GM19397 (cell line): ENCODE measurements at regions not wholly inside any gene's neighbourhood (a gene's known extent, or its start where the extent isn't known, plus 50 kb on each side); places are given as distances from the start of the nearest gene placed in this dataset.
"Not testable (repeated sequence)": the region's sequence is repeated elsewhere in the genome, so short reads cannot be mapped to it uniquely, and the experiment has no call there.

Experiments
- ATAC-seq: cut with Tn5 transposase; IDR thresholded peaks from one replicate; pipeline ENCODE4 v1.9.1; 2021; ENCODE audit warnings: mild to moderate bottlenecking, moderate library complexity; ENCODE audit not compliant: unreplicated experiment

DNA sequence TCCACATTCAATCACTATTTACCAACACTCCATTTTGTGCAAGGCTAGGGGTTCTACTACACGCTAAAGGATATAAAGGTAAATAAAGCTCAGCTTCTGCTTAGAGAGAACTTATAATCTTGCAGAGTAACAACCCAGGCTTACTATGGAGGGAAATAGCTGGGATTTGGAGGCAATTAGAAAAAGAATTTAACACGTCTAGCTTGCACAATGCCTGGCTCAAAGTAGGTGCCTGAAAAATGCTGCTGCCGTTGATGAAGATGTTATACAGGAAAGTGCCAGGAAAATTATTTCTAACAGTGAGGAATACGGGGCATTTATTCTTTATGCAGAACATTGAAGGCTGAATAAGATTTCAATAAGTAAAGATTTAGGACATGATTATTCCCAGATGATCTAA, 214.2 kb downstream of the KITLG start:
- no peak for ATAC-seq

DNA sequence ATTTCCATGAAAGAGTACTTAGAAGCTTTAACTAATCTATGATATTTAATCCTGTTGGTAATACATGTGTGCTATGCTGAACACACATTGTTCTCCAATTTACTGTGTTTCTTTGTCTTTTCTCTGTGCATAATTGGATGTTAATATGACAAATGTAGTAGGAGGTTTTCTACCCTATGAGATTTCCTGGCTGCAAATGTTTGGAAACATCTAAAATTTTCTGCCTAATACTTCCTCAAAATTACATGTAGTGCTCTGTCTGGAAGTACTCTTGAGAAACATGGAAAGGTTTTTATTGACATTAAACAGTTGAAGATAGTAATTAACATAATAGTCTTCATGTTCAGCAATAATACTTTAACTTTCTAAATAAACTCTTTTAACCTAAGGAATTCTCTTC, 213.0 kb downstream of the KITLG start:
- ATAC-seq, result no peak

DNA sequence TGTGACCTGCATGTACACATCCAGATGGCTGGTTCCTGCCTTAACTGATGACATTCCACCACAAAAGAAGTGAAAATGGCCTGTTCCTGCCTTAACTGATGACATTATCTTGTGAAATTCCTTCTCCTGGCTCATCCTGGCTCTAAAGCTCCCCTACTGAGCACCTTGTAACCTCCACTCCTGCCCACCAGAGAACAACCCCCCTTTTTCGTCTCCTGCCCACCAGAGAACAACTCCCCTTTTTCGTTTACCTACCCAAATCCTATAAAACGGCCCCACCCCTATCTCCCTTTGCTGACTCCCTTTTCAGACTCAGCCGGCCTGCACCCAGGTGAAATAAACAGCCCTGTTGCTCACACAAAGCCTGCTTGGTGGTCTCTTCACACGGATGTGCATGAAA, 212.2 kb downstream of the KITLG start:
- ATAC-seq, result not testable (repeated sequence)

DNA sequence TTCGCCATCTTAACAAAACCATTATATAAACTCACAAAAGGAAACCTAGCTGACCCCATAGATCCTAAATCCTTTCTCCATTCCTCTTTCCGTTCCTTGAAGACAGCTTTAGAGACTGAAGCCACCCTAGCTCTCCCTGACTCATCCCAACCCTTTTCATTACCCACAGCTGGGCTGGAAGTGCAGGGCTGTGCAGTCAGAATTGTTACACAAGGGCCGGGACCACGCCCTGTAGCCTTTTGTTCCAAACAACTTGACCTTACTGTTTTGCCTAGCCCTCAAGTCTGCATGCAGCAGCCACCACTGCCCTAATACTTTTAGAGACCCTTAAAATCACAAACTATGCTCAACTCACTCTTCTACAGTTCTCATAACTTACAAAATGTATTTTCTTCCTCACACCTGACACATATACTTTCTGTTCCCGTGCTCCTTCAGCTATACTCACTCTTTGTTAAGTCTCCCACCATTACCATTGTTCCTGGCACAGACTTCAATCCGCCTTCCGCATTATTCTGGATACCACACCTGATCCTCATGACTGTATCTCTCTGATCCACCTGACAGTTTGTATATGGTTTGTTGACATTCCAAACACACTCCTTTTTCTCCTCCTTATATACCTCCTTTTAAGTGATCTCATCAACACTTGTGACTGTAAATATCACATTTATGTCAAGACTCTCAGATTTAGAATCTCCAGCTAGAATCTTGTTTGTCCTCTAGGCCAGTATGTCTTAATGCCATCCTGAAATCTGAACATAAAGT, 208.7 kb downstream of the KITLG start:
- no peak for ATAC-seq

DNA sequence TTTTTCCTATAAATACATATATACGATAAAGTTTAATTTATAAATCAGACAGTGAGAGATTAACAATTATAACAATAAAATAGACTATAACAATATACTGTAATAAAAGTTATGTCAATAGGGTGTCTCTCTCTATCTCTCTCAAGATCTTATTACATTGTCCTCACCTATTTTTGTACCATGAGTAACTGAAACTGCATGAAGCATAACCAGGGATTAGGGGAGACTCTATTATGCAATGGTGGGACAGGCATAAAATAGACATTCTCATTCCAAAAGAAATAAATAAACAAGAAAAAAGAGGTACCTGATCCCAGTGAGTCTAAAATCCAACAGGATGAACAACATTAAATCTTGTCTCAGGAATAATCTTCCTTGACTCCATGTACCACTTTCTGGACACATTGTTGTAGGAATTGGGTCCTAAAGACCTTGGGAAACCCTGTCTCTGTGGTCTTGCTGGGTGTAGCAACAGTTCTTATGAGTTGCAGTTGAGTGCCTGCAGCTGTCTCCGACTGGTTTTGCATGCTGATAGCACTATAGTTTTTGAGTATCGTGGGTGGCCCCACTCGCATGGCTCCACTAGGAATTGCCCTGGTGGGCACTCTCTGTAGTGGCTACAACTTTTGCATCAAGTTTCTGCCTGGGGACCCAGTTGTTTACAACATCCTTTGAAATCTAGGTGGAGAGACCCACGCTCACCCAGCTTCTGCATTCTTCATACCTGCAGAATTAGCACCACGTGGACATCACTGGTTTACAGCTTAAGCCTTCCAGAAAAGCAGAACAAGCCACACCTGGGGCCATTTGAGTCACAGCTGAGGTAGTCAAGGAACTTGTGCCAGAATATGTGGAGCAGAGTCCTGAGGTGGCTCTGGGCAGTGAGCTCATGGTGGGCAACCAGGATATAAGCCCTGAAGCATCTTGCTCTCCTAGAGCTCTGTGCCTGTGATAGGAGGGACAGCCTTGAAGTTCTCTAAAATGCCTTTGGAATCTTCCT, 204.7 kb downstream of the KITLG start:
- ATAC-seq, result no peak

DNA sequence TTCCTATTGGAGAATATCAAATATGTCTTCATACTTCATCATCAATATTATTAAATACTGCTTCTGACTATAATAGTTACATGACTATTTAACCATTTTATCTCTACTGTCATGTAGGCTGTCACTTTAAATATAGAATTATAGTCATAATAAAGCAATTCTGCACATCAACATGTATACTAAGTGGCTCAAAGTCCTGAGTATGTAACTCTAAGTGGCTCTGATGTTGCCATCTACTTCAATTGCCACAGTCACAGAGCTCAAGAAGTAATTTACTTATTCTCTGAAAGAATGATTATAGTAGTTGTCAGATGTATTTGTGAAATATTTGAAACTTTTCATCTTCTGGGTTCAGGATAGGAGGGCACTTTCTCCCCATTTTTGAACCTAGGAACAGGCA, 202.3 kb downstream of the KITLG start:
- ATAC-seq, result no peak

DNA sequence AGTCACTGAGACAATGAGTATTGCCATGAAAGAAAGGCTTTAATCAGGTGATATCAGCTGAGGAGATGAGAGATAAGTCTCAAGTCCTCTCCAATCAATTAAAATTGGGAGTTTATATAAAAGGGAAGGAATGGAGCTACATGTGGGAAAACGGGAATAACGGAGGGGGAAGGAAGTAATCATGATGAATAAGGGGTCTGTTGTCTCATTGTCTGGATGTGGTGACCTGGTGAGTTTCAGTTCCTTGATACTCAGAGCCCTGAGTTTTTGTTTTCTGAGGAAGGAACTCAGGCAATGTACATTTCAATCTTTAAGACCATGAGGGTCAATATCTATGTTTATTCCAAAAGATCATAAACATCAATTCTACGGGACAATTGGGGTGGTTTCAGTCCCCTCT, 198.8 kb downstream of the KITLG start:
- ATAC-seq, result no peak

DNA sequence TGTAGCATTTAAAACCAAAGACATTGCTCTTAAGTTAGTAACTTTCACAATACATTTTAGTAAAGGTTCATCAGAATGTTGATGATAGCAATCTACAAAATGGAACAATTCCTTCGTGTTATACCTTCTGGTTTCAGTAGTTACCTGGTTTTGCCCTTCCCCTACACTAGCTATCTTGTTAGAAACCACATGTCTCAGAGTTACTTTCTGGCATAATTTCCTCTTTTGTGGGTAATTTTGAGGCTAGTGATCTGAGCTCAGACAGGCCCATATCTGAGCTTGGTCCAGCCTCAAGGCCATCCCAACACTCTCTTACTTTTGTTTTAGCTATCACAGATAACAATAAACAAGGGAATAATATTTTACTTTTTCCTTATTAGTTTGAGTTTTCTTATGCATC, 196.9 kb downstream of the KITLG start:
- ATAC-seq, result no peak

DNA sequence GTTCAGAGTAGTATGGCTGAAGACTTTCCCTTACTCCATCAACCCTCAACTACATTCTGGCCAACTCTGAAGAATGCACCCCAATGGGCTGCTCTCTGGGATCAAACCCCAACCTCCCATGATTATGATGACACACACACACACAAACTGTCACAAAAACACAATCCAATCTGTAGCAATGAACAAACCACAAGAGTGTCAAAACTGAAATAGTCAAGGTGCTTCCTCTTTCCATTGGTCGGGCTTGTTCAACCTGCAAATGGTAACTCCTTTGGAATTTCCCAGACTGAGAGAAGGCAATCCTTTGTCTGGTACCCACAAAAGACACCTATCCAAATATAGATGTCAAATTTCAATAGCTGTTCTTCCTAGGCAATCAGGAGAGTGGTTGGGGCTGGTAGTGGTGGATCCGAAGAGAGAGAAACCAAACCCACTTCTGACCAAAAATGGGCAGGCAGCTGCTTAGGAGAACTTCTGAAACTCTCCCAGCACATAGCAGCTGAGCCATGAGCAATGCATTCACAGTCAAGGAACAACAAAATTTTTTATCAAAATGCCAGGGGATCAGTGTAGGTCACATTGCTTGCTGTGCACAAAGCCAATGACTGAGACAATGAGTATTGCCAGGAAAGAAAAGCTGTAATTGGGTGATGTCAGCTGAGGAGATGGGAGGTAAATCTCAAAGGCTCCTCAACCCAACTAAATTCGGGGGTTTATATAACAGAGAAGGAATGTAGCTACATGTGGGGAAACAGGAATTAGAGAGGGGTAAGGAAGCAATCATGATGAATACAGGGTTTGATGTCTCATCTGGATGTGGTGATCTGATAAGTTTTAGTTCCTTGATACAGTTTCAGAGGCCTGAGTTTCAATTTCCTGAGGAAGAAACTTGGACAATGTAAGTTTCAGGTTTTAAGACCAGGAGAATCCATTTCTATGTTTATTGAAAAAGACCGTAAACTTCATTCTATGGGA, 191.4 kb downstream of the KITLG start:
- ATAC-seq, result no peak

DNA sequence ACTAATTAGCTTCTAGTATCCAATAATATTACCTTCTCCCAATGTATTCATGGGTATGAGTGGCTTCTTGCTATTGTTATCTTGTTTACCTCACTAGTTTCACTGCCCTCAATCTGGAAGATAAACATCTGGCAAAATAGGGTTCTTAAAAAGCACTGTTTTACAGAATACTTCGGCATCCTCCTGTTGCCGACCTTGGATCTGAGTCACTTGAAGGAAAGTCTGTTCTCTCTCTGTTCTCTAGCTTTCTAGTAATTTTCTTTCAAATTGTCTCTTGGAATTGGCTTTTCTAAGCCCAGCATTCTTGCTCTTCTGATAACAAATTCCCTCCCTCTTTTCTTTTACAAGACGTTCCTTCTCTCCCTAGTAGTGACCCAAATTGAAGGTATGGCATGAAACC, 189.5 kb downstream of the KITLG start:
- ATAC-seq, result no peak

DNA sequence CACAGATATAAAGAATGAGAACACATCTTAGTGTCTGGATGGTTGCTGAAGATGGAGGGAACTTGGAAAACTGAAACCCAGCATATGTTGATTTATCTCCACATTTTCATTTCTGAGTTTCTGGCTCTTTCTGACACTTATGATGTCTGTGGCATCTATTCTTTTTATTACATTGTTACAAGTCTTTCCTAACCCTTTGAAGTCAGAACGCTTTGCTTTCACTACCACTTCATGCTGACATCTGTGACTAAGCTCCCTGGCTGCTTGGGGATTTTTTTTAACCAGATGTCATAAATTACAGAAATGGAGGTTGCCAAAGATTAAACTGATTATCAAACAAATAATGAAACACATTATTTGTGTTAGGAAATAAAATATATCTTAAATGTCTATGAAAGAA, 188.7 kb downstream of the KITLG start:
- no peak for ATAC-seq

DNA sequence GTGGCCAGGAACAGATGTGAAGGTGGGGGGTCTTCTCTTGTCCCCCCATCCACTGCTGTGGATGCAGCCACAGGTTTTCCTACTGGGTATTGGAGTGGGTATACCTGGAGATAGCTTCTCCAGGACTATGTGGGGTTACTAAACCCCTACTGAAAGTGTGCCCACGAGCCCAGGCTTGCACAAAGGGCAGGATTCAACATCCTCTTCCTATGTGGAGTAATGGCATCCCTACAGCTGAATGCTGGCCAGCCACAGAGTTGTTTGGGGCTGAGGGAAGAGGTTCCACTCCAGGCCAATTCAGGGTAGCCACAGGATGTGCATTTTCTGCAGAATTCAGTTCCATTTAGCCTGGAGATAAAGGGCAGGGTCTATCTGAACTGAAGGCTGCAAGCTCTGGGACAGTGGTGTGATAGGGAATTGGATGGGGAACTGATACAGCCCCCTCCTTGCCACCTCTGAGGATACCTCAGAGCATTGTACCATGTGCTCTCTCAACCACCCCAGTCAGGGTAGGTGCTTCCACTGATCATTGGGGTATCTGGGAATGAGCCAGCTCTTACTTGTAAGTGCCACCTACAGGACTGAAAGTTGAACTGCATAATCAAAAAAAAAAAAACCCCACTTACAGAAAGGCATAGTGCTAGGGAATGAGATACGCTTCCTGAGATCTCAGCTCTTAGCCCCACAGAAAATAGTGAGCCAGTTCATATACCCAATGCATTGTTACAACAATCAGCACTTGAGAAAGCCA, 187.1 kb downstream of the KITLG start:
- ATAC-seq, result no peak

DNA sequence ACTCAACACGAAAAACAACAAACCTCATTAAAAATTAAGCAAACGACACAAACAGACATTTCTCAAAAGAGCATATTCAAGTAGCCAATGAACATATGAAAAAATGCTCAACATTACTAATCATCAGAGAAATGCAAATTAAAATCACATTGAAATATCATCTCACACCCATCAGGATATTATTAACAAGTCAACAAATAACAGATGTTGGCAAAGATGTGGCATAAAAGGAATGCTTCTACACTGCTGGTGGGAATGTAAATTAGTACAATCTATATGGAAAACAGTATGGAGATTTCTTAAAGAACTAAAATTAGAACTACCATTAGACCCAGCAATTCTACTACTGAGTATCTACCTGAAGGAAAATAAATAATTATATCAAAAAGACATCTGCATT, 182.2 kb downstream of the KITLG start:
- ATAC-seq, result no peak

DNA sequence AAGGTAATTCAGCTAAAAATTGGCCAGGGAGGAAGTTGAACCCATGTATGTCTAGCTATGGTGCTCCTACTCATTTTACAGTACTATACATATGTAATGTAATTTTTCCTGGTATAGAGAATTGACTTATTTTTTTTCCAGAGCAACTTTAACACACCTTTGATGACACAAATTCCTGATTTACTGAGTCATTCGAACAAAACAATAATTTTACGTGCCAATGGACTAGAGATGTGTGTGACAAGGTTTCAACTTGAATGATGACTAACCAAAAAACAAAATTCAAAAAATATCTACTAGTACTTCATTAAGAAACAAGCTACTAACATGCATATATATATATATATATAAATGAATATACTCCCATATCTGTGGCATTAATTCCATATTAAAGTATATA, 180.5 kb downstream of the KITLG start:
- no peak for ATAC-seq

DNA sequence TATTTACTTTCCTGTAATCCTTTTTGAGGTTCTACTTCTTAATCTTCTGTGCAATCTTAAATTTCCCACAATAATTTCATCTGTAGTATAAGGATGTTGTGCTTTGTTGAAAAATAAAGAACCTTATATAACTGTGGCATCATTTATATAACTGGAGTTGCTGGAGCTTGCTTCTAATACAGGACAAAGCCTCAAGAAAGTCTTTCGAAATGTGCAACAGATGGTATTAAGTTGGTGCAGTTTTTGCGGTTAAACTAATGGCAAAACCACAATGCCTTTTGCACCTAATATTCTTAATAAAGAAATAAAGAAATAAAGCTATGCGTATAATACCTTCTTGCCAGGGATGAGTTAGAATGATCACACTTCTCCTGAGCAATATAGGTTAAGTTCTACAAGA, 180.0 kb downstream of the KITLG start:
- no peak for ATAC-seq

DNA sequence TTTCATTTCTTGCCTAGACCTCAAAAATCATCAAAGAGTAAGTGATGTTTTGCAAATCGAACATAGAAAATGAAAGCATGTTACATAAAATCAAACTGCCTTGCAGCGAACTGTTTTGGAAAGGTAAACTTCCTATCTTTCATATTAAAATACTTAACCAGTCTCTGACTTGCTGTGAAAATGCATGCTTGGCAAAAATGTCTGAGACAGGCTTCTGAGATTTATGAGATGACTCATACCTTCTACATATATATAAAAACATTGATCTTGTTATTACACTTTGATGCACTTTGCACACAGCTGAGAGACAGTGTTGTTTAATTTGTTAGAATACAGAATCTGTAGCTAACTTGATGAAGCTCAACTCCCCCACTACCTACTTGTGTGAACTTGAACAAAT, 179.1 kb downstream of the KITLG start:
- no peak for ATAC-seq

DNA sequence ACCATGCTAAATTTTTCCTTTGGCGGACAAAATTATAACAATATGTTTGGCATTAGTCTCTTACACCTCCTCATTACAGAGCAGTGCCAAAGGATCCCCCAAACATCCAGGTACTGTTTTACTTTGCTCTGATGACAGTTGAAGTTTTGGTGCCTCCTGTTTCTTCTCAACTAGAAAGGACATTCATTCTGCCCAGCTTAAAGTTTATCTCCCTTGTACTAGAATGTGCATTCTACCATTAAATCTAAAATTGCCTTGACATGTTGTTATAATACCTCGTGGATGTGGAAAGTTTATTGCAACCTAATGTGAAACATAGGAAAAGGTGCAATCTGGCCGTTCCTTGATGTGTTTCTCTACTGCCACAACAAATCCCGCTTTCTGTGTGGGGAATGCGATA, 173.4 kb downstream of the KITLG start:
- no peak for ATAC-seq

DNA sequence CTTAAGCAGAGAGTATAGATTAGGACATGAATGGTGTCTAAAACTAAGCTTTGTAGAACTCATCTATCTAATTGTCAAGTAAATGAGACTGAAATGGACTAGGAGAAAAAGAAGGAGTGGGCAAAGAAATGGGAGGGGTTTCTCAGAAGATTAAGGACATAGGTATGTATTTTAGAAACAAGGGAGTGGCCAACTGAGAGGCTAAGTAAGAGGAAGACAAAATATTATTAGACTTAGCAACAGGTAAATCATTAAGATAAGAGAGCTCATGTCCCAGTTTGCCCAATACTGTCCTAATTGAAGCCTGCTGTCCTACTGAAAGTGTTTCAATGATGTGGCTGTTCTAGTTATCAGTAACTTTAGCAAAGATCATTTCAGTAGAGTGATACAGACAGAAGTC, 171.4 kb downstream of the KITLG start:
- ATAC-seq, result no peak

DNA sequence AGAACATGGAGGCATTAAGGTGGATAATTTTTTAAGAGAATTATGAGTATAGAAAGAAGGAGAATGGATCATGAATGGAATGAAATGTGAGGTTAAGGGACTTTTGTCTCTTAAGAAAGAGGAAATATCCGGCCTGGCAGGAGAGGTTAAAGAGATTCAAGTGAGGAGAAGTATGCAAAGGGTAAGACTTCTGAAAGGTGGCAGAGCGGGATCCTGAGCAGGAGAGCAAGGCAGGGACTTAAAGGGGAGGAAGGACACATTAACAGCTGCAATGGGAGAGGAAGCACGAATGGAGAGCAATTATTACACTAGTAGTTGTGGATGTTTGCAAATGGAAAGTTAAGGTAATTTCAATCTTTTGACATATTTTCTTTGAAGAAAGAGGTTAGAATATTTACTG, 171.0 kb downstream of the KITLG start:
- no peak for ATAC-seq

DNA sequence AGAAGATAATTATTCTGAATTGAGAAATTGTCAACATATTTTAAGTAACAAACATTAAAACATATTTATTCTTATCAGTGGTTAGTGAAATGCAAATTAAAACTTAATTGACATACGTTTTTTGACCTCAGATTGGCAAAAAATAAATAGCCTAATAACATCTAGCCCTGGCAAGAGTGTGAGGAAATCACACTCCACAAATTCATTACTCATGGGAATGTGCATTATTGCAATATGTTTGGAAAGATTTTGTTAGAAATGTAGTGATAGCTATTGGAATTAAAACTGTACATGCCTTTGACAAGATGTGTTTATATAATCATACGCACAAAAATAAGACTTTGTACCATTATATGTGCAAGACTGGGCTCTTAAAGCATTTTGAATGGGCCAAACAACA, 168.6 kb downstream of the KITLG start:
- no peak for ATAC-seq
